ENCODE measurements at regions not wholly inside any gene's neighbourhood (a gene's known extent, or its start where the extent isn't known, plus 50 kb on each side); places are given as distances from the start of the nearest gene placed in this dataset.

DNA sequence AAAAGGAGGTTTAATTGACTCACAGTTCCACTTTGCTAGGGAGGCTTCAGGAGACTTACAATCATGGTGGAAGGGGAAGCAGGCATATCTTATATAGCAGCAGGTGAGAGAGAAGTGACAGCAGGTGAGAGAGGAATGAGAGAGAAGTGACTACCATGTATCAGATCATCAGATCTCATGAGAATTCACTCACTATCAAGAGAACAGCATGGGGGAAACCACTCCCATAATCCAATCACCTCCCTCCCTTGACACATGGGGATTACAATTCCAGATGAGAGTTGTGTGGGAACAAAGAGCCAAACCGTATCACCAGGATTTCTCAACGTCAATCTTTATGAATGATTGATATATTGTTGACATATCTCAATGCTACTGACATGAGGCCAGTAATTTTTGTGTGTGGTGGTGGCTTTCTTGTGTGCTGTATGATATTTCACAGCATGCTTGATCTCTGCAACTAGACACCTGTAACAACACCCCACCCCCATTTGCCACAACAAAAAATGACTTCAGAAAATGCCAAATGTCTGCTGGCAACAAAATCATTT is 1470.9 kb upstream of the SEL1L start:
- no peak overlapping the region for H3K4me2 ChIP-seq
- peaks cover 3% of the 10 kb centered on the region; the same call in 1 of the 2 replicates for H3K36me3 ChIP-seq (ENCODE audit: insufficient read depth)
- no peaks in the 10 kb centered on the region for H3K79me2 ChIP-seq (replicated peaks; ENCODE audit: insufficient read depth)
- no peaks in the 10 kb centered on the region for H3F3A ChIP-seq (replicated peaks; ENCODE audit: low read depth)
- Mint-ChIP-seq H3K36me3 (ENCODE audit: low read depth) (peaks cover 10% of the 10 kb centered on the region), H3K4me1 (no peaks in the 10 kb centered on the region), H3K9me3 (peaks cover 35% of the 10 kb centered on the region), H3K27ac (no peak overlapping the region), H3K4me3 (no peak overlapping the region), H3K27me3 (ENCODE audit: insufficient read depth, low read depth, poor library complexity) (no peaks in the 10 kb centered on the region)
- no peak for DNase-seq (ENCODE audit: low spot score)
- H3K4me1 ChIP-seq (ENCODE audit: insufficient read depth), result no peaks in the 10 kb centered on the region
- no peaks in the 10 kb centered on the region for H3K27me3 ChIP-seq (ENCODE audit: insufficient read depth)
- H3K27ac ChIP-seq (ENCODE audit: low read depth), result no peak overlapping the region
- TF ChIP-seq, protein P1, sequence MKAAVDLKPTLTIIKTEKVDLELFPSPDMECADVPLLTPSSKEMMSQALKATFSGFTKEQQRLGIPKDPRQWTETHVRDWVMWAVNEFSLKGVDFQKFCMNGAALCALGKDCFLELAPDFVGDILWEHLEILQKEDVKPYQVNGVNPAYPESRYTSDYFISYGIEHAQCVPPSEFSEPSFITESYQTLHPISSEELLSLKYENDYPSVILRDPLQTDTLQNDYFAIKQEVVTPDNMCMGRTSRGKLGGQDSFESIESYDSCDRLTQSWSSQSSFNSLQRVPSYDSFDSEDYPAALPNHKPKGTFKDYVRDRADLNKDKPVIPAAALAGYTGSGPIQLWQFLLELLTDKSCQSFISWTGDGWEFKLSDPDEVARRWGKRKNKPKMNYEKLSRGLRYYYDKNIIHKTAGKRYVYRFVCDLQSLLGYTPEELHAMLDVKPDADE (IDR thresholded peaks at IDR 0.05), result no peak
- no peak for TF ChIP-seq EZH2 (IDR thresholded peaks at IDR 0.05; ENCODE audit: low read depth, unreplicated experiment)
- no peak for TF ChIP-seq POLR2AphosphoS5 (IDR thresholded peaks at IDR 0.05; ENCODE audit: low read depth)
- TF ChIP-seq, protein P2, sequence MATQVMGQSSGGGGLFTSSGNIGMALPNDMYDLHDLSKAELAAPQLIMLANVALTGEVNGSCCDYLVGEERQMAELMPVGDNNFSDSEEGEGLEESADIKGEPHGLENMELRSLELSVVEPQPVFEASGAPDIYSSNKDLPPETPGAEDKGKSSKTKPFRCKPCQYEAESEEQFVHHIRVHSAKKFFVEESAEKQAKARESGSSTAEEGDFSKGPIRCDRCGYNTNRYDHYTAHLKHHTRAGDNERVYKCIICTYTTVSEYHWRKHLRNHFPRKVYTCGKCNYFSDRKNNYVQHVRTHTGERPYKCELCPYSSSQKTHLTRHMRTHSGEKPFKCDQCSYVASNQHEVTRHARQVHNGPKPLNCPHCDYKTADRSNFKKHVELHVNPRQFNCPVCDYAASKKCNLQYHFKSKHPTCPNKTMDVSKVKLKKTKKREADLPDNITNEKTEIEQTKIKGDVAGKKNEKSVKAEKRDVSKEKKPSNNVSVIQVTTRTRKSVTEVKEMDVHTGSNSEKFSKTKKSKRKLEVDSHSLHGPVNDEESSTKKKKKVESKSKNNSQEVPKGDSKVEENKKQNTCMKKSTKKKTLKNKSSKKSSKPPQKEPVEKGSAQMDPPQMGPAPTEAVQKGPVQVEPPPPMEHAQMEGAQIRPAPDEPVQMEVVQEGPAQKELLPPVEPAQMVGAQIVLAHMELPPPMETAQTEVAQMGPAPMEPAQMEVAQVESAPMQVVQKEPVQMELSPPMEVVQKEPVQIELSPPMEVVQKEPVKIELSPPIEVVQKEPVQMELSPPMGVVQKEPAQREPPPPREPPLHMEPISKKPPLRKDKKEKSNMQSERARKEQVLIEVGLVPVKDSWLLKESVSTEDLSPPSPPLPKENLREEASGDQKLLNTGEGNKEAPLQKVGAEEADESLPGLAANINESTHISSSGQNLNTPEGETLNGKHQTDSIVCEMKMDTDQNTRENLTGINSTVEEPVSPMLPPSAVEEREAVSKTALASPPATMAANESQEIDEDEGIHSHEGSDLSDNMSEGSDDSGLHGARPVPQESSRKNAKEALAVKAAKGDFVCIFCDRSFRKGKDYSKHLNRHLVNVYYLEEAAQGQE (IDR thresholded peaks at IDR 0.05; ENCODE audit: unreplicated experiment), result no peak
- TF ChIP-seq STAT1 (IDR thresholded peaks at IDR 0.05; ENCODE audit: unreplicated experiment), result no peak
- no peak for TF ChIP-seq ZNF114 (CRISPR knock-in tag; IDR thresholded peaks at IDR 0.05)
- TF ChIP-seq, protein P3, sequence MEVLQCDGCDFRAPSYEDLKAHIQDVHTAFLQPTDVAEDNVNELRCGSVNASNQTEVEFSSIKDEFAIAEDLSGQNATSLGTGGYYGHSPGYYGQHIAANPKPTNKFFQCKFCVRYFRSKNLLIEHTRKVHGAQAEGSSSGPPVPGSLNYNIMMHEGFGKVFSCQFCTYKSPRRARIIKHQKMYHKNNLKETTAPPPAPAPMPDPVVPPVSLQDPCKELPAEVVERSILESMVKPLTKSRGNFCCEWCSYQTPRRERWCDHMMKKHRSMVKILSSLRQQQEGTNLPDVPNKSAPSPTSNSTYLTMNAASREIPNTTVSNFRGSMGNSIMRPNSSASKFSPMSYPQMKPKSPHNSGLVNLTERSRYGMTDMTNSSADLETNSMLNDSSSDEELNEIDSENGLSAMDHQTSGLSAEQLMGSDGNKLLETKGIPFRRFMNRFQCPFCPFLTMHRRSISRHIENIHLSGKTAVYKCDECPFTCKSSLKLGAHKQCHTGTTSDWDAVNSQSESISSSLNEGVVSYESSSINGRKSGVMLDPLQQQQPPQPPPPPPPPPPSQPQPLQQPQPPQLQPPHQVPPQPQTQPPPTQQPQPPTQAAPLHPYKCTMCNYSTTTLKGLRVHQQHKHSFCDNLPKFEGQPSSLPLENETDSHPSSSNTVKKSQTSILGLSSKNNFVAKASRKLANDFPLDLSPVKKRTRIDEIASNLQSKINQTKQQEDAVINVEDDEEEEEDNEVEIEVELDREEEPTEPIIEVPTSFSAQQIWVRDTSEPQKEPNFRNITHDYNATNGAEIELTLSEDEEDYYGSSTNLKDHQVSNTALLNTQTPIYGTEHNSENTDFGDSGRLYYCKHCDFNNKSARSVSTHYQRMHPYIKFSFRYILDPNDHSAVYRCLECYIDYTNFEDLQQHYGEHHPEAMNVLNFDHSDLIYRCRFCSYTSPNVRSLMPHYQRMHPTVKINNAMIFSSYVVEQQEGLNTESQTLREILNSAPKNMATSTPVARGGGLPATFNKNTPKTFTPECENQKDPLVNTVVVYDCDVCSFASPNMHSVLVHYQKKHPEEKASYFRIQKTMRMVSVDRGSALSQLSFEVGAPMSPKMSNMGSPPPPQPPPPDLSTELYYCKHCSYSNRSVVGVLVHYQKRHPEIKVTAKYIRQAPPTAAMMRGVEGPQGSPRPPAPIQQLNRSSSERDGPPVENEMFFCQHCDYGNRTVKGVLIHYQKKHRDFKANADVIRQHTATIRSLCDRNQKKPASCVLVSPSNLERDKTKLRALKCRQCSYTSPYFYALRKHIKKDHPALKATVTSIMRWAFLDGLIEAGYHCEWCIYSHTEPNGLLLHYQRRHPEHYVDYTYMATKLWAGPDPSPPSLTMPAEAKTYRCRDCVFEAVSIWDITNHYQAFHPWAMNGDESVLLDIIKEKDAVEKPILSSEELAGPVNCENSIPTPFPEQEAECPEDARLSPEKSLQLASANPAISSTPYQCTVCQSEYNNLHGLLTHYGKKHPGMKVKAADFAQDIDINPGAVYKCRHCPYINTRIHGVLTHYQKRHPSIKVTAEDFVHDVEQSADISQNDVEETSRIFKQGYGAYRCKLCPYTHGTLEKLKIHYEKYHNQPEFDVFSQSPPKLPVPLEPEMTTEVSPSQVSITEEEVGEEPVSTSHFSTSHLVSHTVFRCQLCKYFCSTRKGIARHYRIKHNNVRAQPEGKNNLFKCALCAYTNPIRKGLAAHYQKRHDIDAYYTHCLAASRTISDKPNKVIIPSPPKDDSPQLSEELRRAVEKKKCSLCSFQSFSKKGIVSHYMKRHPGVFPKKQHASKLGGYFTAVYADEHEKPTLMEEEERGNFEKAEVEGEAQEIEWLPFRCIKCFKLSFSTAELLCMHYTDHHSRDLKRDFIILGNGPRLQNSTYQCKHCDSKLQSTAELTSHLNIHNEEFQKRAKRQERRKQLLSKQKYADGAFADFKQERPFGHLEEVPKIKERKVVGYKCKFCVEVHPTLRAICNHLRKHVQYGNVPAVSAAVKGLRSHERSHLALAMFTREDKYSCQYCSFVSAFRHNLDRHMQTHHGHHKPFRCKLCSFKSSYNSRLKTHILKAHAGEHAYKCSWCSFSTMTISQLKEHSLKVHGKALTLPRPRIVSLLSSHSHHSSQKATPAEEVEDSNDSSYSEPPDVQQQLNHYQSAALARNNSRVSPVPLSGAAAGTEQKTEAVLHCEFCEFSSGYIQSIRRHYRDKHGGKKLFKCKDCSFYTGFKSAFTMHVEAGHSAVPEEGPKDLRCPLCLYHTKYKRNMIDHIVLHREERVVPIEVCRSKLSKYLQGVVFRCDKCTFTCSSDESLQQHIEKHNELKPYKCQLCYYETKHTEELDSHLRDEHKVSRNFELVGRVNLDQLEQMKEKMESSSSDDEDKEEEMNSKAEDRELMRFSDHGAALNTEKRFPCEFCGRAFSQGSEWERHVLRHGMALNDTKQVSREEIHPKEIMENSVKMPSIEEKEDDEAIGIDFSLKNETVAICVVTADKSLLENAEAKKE (CRISPR knock-in tag; IDR thresholded peaks at IDR 0.05), result no peak
- TF ChIP-seq EZH2phosphoT487 (IDR thresholded peaks at IDR 0.05; ENCODE audit: unreplicated experiment), result no peak
- no peak for TF ChIP-seq CREB1 (CRISPR knock-in tag; IDR thresholded peaks at IDR 0.05; ENCODE audit: low read depth)
- no peak for TF ChIP-seq NANOG (IDR thresholded peaks at IDR 0.05; ENCODE audit: borderline replicate concordance)
- TF ChIP-seq, protein P4, sequence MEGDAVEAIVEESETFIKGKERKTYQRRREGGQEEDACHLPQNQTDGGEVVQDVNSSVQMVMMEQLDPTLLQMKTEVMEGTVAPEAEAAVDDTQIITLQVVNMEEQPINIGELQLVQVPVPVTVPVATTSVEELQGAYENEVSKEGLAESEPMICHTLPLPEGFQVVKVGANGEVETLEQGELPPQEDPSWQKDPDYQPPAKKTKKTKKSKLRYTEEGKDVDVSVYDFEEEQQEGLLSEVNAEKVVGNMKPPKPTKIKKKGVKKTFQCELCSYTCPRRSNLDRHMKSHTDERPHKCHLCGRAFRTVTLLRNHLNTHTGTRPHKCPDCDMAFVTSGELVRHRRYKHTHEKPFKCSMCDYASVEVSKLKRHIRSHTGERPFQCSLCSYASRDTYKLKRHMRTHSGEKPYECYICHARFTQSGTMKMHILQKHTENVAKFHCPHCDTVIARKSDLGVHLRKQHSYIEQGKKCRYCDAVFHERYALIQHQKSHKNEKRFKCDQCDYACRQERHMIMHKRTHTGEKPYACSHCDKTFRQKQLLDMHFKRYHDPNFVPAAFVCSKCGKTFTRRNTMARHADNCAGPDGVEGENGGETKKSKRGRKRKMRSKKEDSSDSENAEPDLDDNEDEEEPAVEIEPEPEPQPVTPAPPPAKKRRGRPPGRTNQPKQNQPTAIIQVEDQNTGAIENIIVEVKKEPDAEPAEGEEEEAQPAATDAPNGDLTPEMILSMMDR (conservative IDR thresholded peaks at IDR 0.05; ENCODE audit: low read depth in 2 of 2), result no peak
- no peak for TF ChIP-seq JUNB (IDR thresholded peaks at IDR 0.05; ENCODE audit: unreplicated experiment)
- no peak for TF ChIP-seq ZNF331 (CRISPR knock-in tag; IDR thresholded peaks at IDR 0.05; ENCODE audit: low read depth)
- H3K9me2 ChIP-seq (ENCODE audit: insufficient read depth), result no peaks in the 10 kb centered on the region
- H2AFZ ChIP-seq, result no peak overlapping the region
- no peak overlapping the region for H3K4me3 ChIP-seq
- no peak for ATAC-seq
- H4K20me1 ChIP-seq (replicated peaks; ENCODE audit: insufficient read depth), result no peaks in the 10 kb centered on the region

All from GM23338 (cell line).